ENCODE measurements at regions not wholly inside any gene's neighbourhood (a gene's known extent, or its start where the extent isn't known, plus 50 kb on each side); places are given as distances from the start of the nearest gene placed in this dataset.

- DNase-seq = no peak
These were observed 132.2 kb upstream of the AGA start for GRCh38 chr4:177574446-177574845.

DNA sequence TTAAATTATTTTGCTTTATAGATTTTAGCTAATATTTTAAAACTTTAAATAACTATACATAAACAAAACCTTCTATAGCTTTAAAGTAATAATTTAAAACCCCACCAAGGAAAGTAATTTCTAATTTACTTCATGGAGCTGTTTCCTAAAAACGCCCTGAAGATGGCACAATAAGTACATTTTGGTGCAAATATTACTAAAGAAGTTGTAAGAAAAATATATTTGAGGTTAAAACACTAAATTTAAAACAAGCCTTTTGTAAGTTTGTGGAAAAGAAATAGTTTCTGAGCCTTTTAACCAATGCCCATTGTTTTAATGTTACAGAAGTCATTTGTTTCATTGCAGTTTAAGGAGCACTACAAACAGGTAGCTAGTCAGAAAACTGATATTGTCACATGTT is 137.4 kb upstream of the AGA start:
- peak; percentile 2 for DNase-seq

- no peak for DNase-seq
These were observed 140.8 kb upstream of the AGA start for GRCh38 chr4:177582992-177583391.

- DNase-seq = no peak
These were observed 145.8 kb upstream of the AGA start for GRCh38 chr4:177587989-177588388.

DNA sequence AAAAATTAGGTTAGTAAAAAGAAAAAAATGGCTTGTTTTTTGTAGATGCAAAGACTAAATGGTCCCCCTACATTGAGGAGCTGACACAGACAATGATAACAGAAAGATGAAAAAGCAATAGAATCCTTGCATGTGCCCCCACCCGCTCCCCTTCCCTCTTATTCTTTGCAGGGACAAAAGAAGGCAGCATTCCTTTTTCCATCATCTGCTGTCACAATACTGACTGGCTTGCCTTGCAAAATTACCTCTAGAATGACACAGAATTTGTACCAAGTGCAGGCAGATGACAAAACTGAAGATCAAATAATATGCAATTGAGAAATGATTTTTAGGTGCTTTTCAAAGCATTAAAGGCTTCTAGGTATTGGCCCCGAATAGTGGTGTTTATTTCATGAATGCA is 153.1 kb upstream of the AGA start:
- no peak for DNase-seq

- DNase-seq = peak; percentile 9
These were observed 153.8 kb upstream of the AGA start for GRCh38 chr4:177596035-177596434.

GRCh38 chr4:177596991-177597390 is 154.8 kb upstream of the AGA start:
- DNase-seq = no peak

- no peak for DNase-seq
These were observed 163.0 kb upstream of the AGA start for GRCh38 chr4:177605252-177605651.

- DNase-seq = no peak
These were observed 164.9 kb upstream of the AGA start for GRCh38 chr4:177607111-177607573.

GRCh38 chr4:177611974-177612664 is 169.9 kb upstream of the AGA start:
- DNase-seq = no peak

GRCh38 chr4:177612684-177613083 is 170.4 kb upstream of the AGA start:
- DNase-seq = no peak

DNA sequence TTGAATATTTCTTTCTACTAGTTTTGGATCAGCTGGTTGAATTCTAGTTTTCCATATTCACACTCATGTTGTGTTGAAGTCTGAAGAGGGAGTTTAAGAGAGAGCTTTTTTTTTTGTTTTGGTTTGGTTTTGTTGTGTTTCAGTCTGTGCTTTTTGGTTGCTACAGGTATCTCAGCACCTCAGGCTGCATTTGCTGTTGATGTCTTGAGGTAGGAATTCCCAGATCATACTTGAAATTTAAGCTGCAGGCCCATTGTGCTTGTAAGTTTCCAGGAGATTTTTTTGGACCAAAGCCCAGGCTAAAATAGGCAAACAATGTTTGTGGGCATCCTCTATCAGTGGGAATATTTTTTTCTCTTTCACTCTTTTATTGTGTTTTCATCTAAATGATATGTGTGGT is 190.2 kb upstream of the AGA start:
- no peak for DNase-seq

GRCh38 chr4:177638871-177639270 is 196.6 kb upstream of the AGA start:
- no peak for DNase-seq

- no peak for DNase-seq
These were observed 198.6 kb upstream of the AGA start for GRCh38 chr4:177640864-177641263.

- DNase-seq = no peak
These were observed 218.0 kb upstream of the AGA start for GRCh38 chr4:177660223-177660622.

- DNase-seq = no peak
These were observed 225.4 kb upstream of the AGA start for GRCh38 chr4:177667687-177668086.

- DNase-seq = no peak
These were observed 229.2 kb upstream of the AGA start for GRCh38 chr4:177671387-177671786.

DNA sequence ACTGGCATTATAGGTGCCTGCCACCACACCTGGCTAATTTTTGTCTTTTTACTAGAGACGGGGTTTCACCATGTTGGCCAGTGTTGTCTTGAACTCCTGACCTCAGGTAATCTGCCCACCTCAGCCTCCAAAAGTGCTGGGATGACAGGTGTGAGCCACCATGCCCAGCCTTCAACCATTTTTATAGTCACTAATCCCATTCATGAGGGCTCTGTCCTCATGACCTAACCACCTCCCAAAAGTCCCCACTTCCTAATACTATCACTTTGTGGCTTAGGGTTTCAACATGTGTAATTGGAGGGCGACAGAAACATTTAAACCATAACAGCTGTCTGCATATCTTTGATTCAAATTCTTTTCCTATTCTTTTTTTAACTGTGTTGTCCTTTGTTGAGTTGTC is 229.6 kb upstream of the AGA start:
- DNase-seq = no peak

GRCh38 chr4:177673985-177674489 is 231.8 kb upstream of the AGA start:
- DNase-seq = no peak

DNA sequence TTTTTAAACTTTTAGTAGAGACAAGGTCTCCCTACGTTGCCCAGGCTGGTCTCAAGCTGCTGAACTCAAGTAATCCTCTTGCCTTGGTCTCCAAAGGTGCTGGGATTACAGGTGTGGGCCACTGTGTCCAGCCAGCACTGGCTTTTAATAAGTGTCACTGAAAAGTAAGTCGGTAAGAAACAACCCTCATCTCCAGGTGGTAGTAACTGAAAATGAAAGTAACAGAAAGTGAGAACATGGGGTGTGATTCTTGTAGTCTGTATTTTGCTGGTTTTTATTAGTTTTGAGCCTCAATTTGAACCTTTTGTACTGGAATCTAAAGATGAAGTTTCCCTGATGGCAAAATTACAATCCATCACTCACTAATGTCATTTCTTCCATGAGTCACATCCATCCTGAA is 238.1 kb upstream of the AGA start:
- DNase-seq = no peak

DNA sequence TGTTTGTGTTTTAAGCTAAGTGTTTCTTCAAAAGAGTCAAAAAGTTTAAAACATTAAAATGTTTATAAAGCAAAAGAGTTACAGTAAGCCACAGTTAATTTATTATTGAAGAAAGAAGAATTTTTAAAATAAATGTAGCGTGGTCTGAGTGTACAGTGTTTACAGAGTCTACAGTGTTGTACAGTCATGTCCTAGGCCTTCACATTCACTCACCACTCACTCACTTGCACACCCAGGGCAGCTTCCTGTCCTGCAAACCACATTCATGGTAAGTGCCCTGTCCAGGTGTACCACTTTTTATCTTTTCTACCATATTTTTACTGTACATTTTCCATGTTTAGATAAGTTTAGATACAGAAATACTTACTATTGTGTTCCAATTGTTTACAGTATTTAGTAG is 239.7 kb upstream of the AGA start:
- DNase-seq = no peak

- DNase-seq = no peak
These were observed 244.9 kb upstream of the AGA start for GRCh38 chr4:177687117-177687516.

DNA sequence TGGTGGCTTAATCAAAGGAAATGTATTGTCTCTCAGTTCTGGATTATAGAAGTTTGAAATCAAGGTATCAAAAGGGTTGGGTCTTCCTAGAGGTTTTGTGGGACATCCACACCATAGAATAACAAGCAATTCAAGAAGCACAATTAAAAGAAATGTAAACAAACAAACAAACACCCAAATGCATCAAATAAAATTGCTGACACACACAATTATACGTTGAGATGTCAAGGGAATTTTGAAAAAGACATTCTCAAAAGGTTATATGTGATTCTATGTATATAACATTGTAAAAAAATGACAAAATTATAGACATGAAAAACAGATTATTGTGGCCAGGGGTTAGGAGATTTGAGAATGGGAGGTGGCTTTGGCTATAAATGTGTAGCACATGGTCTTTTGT is 250.7 kb upstream of the AGA start:
- DNase-seq = no peak

- no peak for DNase-seq
These were observed 254.3 kb upstream of the AGA start for GRCh38 chr4:177696438-177696966.
